HepG2 (cell line): ENCODE measurements at regions not wholly inside any gene's neighbourhood (a gene's known extent, or its start where the extent isn't known, plus 50 kb on each side); places are given as distances from the start of the nearest gene placed in this dataset.

Experiments
- ATAC-seq: fragments of 200-7000 bp; cut with Tn5 transposase; 3 replicates; pipeline ENCODE4 v1.9.1; 2020; ENCODE audit warnings: mild to moderate bottlenecking, moderate library complexity
- BruUV-seq: library from RNA; stranded (reverse); fragments of 400-500 nt; replicated peaks from 2 replicates; lab custom pipeline; 2021; lab: Mats Ljungman, UMichigan
- CTCF ChIA-PET: fragments of 300-600 bp; formaldehyde crosslinking; extraction: SDS; loops from one replicate; lab custom pipeline; 2021; ENCODE audit warnings: low total read pairs, inconsistent platforms, low intra/inter-chr PET ratio; lab: Yijun Ruan, JAX
- POLR2A ChIA-PET: fragments of 350-600 bp; sonication (Branson Sonifier 250); formaldehyde crosslinking; loops from one replicate; lab custom pipeline; 2020; ENCODE audit warnings: antibody characterized with exemption, inconsistent platforms; lab: Yijun Ruan, JAX
- DNase-seq: peaks from one replicate; pipeline ENCODE4 v3.0.0-alpha.2; 2015; ENCODE audit warnings: low spot score
- FAIRE-seq: peaks from 3 replicates; lab custom pipeline; 2011; peaks lifted over from hg19 to GRCh38; lab: Jason Lieb, UNC
- H2AFZ ChIP-seq: one replicate; pipeline ENCODE4 v1.6.1; 2011; ENCODE audit warnings: low read length, inconsistent platforms
- H3K27ac ChIP-seq: fragments of 300-600 bp; 3 replicates; pipeline ENCODE4 v1.8.0; 2011; ENCODE audit warnings: mixed run types, mild to moderate bottlenecking, mixed read lengths, low read length, inconsistent platforms; ENCODE audit not compliant: insufficient read depth; ENCODE audit errors: extremely low read length
- H3K27me3 ChIP-seq, 2 experiments: fragments of 200-600 bp in 1 of 2; 2 replicates in 1 of 2; 3 replicates in 1 of 2; pipeline versions ENCODE4 v1.6.0 to v1.8.0; 2011; ENCODE audit warnings: low read length in 2 of 2, mild to moderate bottlenecking in 2 of 2, moderate library complexity in 2 of 2, inconsistent platforms in 1 of 2; ENCODE audit not compliant: insufficient read depth in 2 of 2, control insufficient read depth in 1 of 2
- H3K36me3 ChIP-seq, 2 experiments: fragments of 200-600 bp in 1 of 2; replicated peaks in 1 of 2; 2 replicates in 1 of 2; 3 replicates in 1 of 2; pipeline versions ENCODE4 v1.5.1 to v1.8.0; 2011; ENCODE audit warnings: low read length in 2 of 2, inconsistent platforms in 1 of 2; ENCODE audit not compliant: insufficient read depth in 2 of 2, control insufficient read depth in 1 of 2
- H3K4me1 ChIP-seq: 2 replicates; pipeline ENCODE4 v1.5.1; 2012; ENCODE audit warnings: low read length, inconsistent platforms; ENCODE audit not compliant: insufficient read depth
- H3K4me2 ChIP-seq: 2 replicates; pipeline ENCODE4 v1.6.0; 2011; ENCODE audit warnings: low read depth, low read length, inconsistent platforms
- H3K4me3 ChIP-seq, 3 experiments: fragments of 200-600 bp in 1 of 3; sonication (generic), shearing (Covaris generic) in 1 of 3; replicated peaks in 1 of 3; 2 replicates each; pipeline ENCODE4 v1.5.1; 2011 to 2016; ENCODE audit warnings: low read length in 3 of 3, inconsistent platforms in 2 of 3, low read depth in 2 of 3, mild to moderate bottlenecking in 2 of 3, control low read depth in 1 of 3, mixed read lengths in 1 of 3; ENCODE audit not compliant: insufficient read depth in 1 of 3
- H3K79me2 ChIP-seq: one replicate; pipeline ENCODE4 v1.6.1; 2011; ENCODE audit warnings: low read length, inconsistent platforms; ENCODE audit not compliant: insufficient read depth
- H3K9ac ChIP-seq: 2 replicates; pipeline ENCODE4 v1.6.0; 2011; ENCODE audit warnings: mild to moderate bottlenecking, low read depth, low read length, inconsistent platforms; ENCODE audit not compliant: insufficient read depth
- H3K9me3 ChIP-seq: 2 replicates; pipeline ENCODE4 v1.5.1; 2012; ENCODE audit warnings: mild to moderate bottlenecking, low read length
- H4K20me1 ChIP-seq: 2 replicates; pipeline ENCODE4 v1.6.0; 2011; ENCODE audit warnings: inconsistent platforms, mild to moderate bottlenecking, low read length, moderate library complexity; ENCODE audit not compliant: insufficient read depth
- CREM ChIP-seq, 2 experiments: sonication (generic) in 1 of 2; formaldehyde crosslinking in 1 of 2; IDR thresholded peaks; 2 replicates each; pipeline versions ENCODE4 v1.4.0 to v1.6.1; 2016 to 2020; ENCODE audit warnings: antibody characterized with exemption in 1 of 2, mild to moderate bottlenecking in 1 of 2, missing genetic modification reagents in 1 of 2
- DBP ChIP-seq: sonication (generic); formaldehyde crosslinking; IDR thresholded peaks from 2 replicates; pipeline ENCODE4 v1.4.0; 2020; ENCODE audit warnings: missing genetic modification reagents; ENCODE audit errors: not compliant biosample characterization
- FOXA1 ChIP-seq, 2 experiments: fragments of 450-650 bp in 1 of 2; sonication (generic) in 1 of 2; formaldehyde crosslinking in 1 of 2; IDR thresholded peaks; 2 replicates each; pipeline versions ENCODE4 v1.4.0 to v1.6.1; 2016 to 2020; ENCODE audit warnings: missing genetic modification reagents in 1 of 2
- KDM3A ChIP-seq: IDR thresholded peaks from 2 replicates; pipeline ENCODE4 v1.6.1; 2018; ENCODE audit warnings: low read depth, missing compliant biosample characterization
- KIAA2018 ChIP-seq: sonication (generic); formaldehyde crosslinking; IDR thresholded peaks from 2 replicates; pipeline ENCODE4 v1.5.0; 2020; ENCODE audit warnings: mild to moderate bottlenecking, missing genetic modification reagents, borderline replicate concordance
- MEIS2 ChIP-seq: sonication (generic); formaldehyde crosslinking; IDR thresholded peaks from 2 replicates; pipeline ENCODE4 v1.9.0; 2021; ENCODE audit warnings: mild to moderate bottlenecking, missing genetic modification reagents
- PBX2 ChIP-seq: IDR thresholded peaks from 2 replicates; pipeline ENCODE4 v1.6.1; 2016; ENCODE audit warnings: control low read depth
- RORA ChIP-seq: sonication (generic); formaldehyde crosslinking; IDR thresholded peaks from 2 replicates; pipeline ENCODE4 v1.5.0; 2020; ENCODE audit warnings: mild to moderate bottlenecking, missing genetic modification reagents, moderate library complexity
- ZNF251 ChIP-seq: sonication (generic); formaldehyde crosslinking; IDR thresholded peaks from 2 replicates; pipeline ENCODE4 v1.9.0; 2021; ENCODE audit warnings: mild to moderate bottlenecking, missing genetic modification reagents
- ZNF883 ChIP-seq: sonication (generic); formaldehyde crosslinking; IDR thresholded peaks from 2 replicates; pipeline ENCODE4 v1.5.1; 2020; ENCODE audit warnings: mild to moderate bottlenecking, missing genetic modification reagents; ENCODE audit errors: not compliant biosample characterization
- ZZZ3 ChIP-seq: sonication (generic); formaldehyde crosslinking; IDR thresholded peaks from 2 replicates; pipeline ENCODE4 v1.4.0; 2020; ENCODE audit warnings: missing genetic modification reagents, mild to moderate bottlenecking, borderline replicate concordance
- WGBS: methylation state at CpG from one replicate; pipeline ENCODE4 v1.1.6; 2017; ENCODE audit warnings: low lambda C conversion rate; 5-methylcytosine and 5-hydroxymethylcytosine counted together
- in situ Hi-C: cut with HindIII; loops from 2 replicates; pipeline ENCODE4 v1.10.0; 2017; ENCODE audit warnings: low pct_unique_long_range_greater_than_20kb; ENCODE audit not compliant: extremely low pct_ligation_motif_present
- intact Hi-C: fragments of 100-400 bp; cut with micrococcal nuclease; formaldehyde crosslinking; loops from one replicate; pipeline ENCODE4 v1.10.0; 2022; ENCODE audit not compliant: unreplicated experiment

- no peak for TF ChIP-seq PBX2 (CRISPR knock-in tag)
- TF ChIP-seq FOXA1 (IDR thresholded peaks at IDR 0.05): no peak
- no peak for TF ChIP-seq FOXA1 (CRISPR knock-in tag; IDR thresholded peaks at IDR 0.05)
Observed at GRCh38 chr6:18334251-18334650, 52.9 kb upstream of the RNF144B start (continued).

GRCh38 chr6:18330548-18331081, 56.5 kb upstream of the RNF144B start:
- FAIRE-seq (no peak), ATAC-seq (no peak), DNase-seq (no peak)
- H3K27ac ChIP-seq: no peak overlapping the region
- in situ Hi-C loops: no loop called here
- H2AFZ ChIP-seq: no peak overlapping the region
- H3K36me3 ChIP-seq: no peaks in the 10 kb centered on the region
- no peak overlapping the region for H3K4me2 ChIP-seq
- H3K79me2 ChIP-seq: no peaks in the 10 kb centered on the region
- H3K4me3 ChIP-seq: no peak overlapping the region
- H4K20me1 ChIP-seq: no peaks in the 10 kb centered on the region
- 60% methylated on average over 6 of the region's 6 CpGs for WGBS
- H3K4me1 ChIP-seq: no peaks in the 10 kb centered on the region
- H3K27me3 ChIP-seq: no peaks in the 10 kb centered on the region
- no TSS peak for BruUV-seq
- H3K9ac ChIP-seq: no peak overlapping the region
- intact Hi-C loops: no loop called here
- ChIA-PET POLR2A (no interaction called here), CTCF (no interaction called here)
- no peaks in the 10 kb centered on the region for H3K9me3 ChIP-seq
- TF ChIP-seq KIAA2018 (CRISPR knock-in tag): no peak
- TF ChIP-seq MEIS2: no peak
- no peak for TF ChIP-seq ZZZ3 (CRISPR knock-in tag)
- no peak for TF ChIP-seq KDM3A
- no peak for TF ChIP-seq ZNF883 (CRISPR knock-in tag)
- no peak for TF ChIP-seq CREM (IDR thresholded peaks at IDR 0.05)
- TF ChIP-seq CREM (CRISPR knock-in tag; IDR thresholded peaks at IDR 0.05): no peak
- TF ChIP-seq RORA (CRISPR knock-in tag): no peak
- no peak for TF ChIP-seq DBP (CRISPR knock-in tag)
- no peak for TF ChIP-seq ZNF251
